GM21367 (cell line): ENCODE measurements at regions not wholly inside any gene's neighbourhood (a gene's known extent, or its start where the extent isn't known, plus 50 kb on each side); places are given as distances from the start of the nearest gene placed in this dataset.
"Not testable (repeated sequence)": the region's sequence is repeated elsewhere in the genome, so short reads cannot be mapped to it uniquely, and the experiment has no call there.

Experiments used
- ATAC-seq: cut with Tn5 transposase; IDR thresholded peaks from one replicate; pipeline ENCODE4 v1.9.1; 2021; ENCODE audit not compliant: unreplicated experiment

- ATAC-seq = no peak
These were observed 643.3 kb downstream of the SOCS6 start for GRCh38 chr18:70931942-70932814.

- ATAC-seq = no peak
These were observed 632.1 kb downstream of the SOCS6 start for GRCh38 chr18:70920840-70921374.

- ATAC-seq = no peak
These were observed 618.8 kb downstream of the SOCS6 start for GRCh38 chr18:70907673-70908072.

- no peak for ATAC-seq
These were observed 603.5 kb downstream of the SOCS6 start for GRCh38 chr18:70892381-70892780.

- no peak for ATAC-seq
These were observed 581.4 kb downstream of the SOCS6 start for GRCh38 chr18:70870292-70870691.

GRCh38 chr18:70848329-70848728 lies 559.5 kb downstream of the SOCS6 start:
- ATAC-seq = no peak

GRCh38 chr18:70840649-70841048 lies 551.8 kb downstream of the SOCS6 start:
- ATAC-seq = no peak

GRCh38 chr18:70827632-70828031 lies 538.8 kb downstream of the SOCS6 start:
- no peak for ATAC-seq

- ATAC-seq = no peak
These were observed 537.7 kb downstream of the SOCS6 start for GRCh38 chr18:70826571-70826970.

GRCh38 chr18:70822691-70823090 lies 533.8 kb downstream of the SOCS6 start:
- ATAC-seq = no peak

GRCh38 chr18:70822117-70822516 lies 533.3 kb downstream of the SOCS6 start:
- no peak for ATAC-seq

GRCh38 chr18:70808481-70809056 lies 519.7 kb downstream of the SOCS6 start:
- ATAC-seq = no peak

GRCh38 chr18:70781860-70782453 lies 493.1 kb downstream of the SOCS6 start:
- ATAC-seq = peak; percentile 92

- ATAC-seq = not testable (repeated sequence)
These were observed 477.4 kb downstream of the SOCS6 start for GRCh38 chr18:70766254-70766653.

GRCh38 chr18:70762812-70763211 lies 474.0 kb downstream of the SOCS6 start:
- ATAC-seq = no peak

- ATAC-seq = no peak
These were observed 469.9 kb downstream of the SOCS6 start for GRCh38 chr18:70758780-70759179.

GRCh38 chr18:70754486-70754885 lies 465.6 kb downstream of the SOCS6 start:
- no peak for ATAC-seq

GRCh38 chr18:70732916-70733315 lies 444.1 kb downstream of the SOCS6 start:
- ATAC-seq = no peak

GRCh38 chr18:70732188-70732587 lies 443.3 kb downstream of the SOCS6 start:
- ATAC-seq = no peak

- no peak for ATAC-seq
These were observed 431.8 kb downstream of the SOCS6 start for GRCh38 chr18:70720607-70721006.

- no peak for ATAC-seq
These were observed 420.9 kb downstream of the SOCS6 start for GRCh38 chr18:70709720-70710119.

GRCh38 chr18:70709144-70709543 lies 420.3 kb downstream of the SOCS6 start:
- no peak for ATAC-seq
